Hindlimb muscle (tissue), 1 donor: ENCODE measurements at regions not wholly inside any gene's neighbourhood (a gene's known extent, or its start where the extent isn't known, plus 50 kb on each side); places are given as distances from the start of the nearest gene placed in this dataset.
"Not testable (repeated sequence)": the region's sequence is repeated elsewhere in the genome, so short reads cannot be mapped to it uniquely, and the experiment has no call there.

Source experiments
- DNase-seq: peaks from one replicate; pipeline ENCODE4 v3.0.0-alpha.2; 2013

- no peak for DNase-seq
These were observed 163.4 kb upstream of the SYN3 start for GRCh38 chr22:33221568-33221967.

GRCh38 chr22:33220476-33221080 is 162.4 kb upstream of the SYN3 start:
- DNase-seq = no peak

GRCh38 chr22:33219648-33220384 is 161.6 kb upstream of the SYN3 start:
- no peak for DNase-seq

- no peak for DNase-seq
These were observed 155.3 kb upstream of the SYN3 start for GRCh38 chr22:33213383-33214075.

GRCh38 chr22:33209930-33210784 is 152.0 kb upstream of the SYN3 start:
- DNase-seq = peak; percentile 12

- no peak for DNase-seq
These were observed 146.2 kb upstream of the SYN3 start for GRCh38 chr22:33204408-33204807.

- no peak for DNase-seq
These were observed 144.3 kb upstream of the SYN3 start for GRCh38 chr22:33202455-33202854.

- no peak for DNase-seq
These were observed 136.4 kb upstream of the SYN3 start for GRCh38 chr22:33194529-33195077.

- DNase-seq = no peak
These were observed 134.0 kb upstream of the SYN3 start for GRCh38 chr22:33192156-33192555.

- DNase-seq = no peak
These were observed 130.1 kb upstream of the SYN3 start for GRCh38 chr22:33188326-33188725.

- no peak for DNase-seq
These were observed 128.6 kb upstream of the SYN3 start for GRCh38 chr22:33186816-33187215.

- no peak for DNase-seq
These were observed 122.2 kb upstream of the SYN3 start for GRCh38 chr22:33180356-33180755.

- DNase-seq = no peak
These were observed 110.0 kb upstream of the SYN3 start for GRCh38 chr22:33167998-33168790.

GRCh38 chr22:33166206-33166605 is 108.0 kb upstream of the SYN3 start:
- no peak for DNase-seq

- DNase-seq = no peak
These were observed 105.6 kb upstream of the SYN3 start for GRCh38 chr22:33163815-33164214.

- no peak for DNase-seq
These were observed 104.0 kb upstream of the SYN3 start for GRCh38 chr22:33162196-33162595.

GRCh38 chr22:33160525-33160924 is 102.3 kb upstream of the SYN3 start:
- no peak for DNase-seq

GRCh38 chr22:33154967-33155366 is 96.8 kb upstream of the SYN3 start:
- DNase-seq = not testable (repeated sequence)

GRCh38 chr22:33149611-33150010 is 91.4 kb upstream of the SYN3 start:
- DNase-seq = no peak

GRCh38 chr22:33144721-33145120 is 86.5 kb upstream of the SYN3 start:
- DNase-seq = no peak

GRCh38 chr22:33142282-33143055 is 84.3 kb upstream of the SYN3 start:
- no peak for DNase-seq
